K562 (cell line): ENCODE measurements at regions not wholly inside any gene's neighbourhood (a gene's known extent, or its start where the extent isn't known, plus 50 kb on each side); places are given as distances from the start of the nearest gene placed in this dataset.

ENCODE experiments used
- IRF2 ChIP-seq: sonication (generic); formaldehyde crosslinking; IDR thresholded peaks from 2 replicates; pipeline ENCODE4 v1.8.1; 2022; ENCODE audit warnings: mild to moderate bottlenecking, missing genetic modification reagents
- MGA ChIP-seq: fragments of 450-650 bp; IDR thresholded peaks from 2 replicates; pipeline ENCODE4 v1.6.1; 2016; ENCODE audit warnings: mild to moderate bottlenecking, moderate library complexity
- SMARCA4 ChIP-seq: fragments of 450-650 bp; IDR thresholded peaks from 2 replicates; pipeline ENCODE4 v1.6.1; 2016

DNA sequence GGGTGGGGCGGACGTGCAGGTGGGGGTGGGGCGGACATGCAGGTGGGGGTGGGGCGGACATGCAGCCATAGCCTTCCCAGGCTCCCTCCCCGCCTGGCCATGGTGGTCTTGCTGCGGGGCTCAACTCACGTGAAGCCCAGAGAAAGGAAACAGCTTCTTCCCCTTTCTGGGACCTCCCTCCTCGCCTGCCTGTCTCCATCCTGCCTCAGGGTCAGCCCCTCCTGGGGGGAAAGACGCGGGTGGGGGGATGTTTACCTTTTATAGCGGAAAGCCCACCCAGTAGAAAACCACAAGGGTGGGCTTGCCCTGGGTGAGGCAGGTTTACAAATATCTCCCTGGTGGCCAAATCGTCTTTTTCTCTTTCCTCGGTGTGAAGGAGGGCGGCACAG, 520.0 kb downstream of the GLRX3 start (continued):
- no peak for TF ChIP-seq MGA
- no peak for TF ChIP-seq IRF2 (CRISPR knock-in tag)
- no peak for TF ChIP-seq SMARCA4
